HT-29 (cell line): ENCODE measurements at regions not wholly inside any gene's neighbourhood (a gene's known extent, or its start where the extent isn't known, plus 50 kb on each side); places are given as distances from the start of the nearest gene placed in this dataset.
A peak's percentile ranks its signal among the peaks of the same experiment; 100 is the strongest.
"Not testable (repeated sequence)": the region's sequence is repeated elsewhere in the genome, so short reads cannot be mapped to it uniquely, and the experiment has no call there.

Experiments
- DNase-seq: peaks from one replicate; pipeline ENCODE4 v3.0.0-alpha.2; 2015; ENCODE audit warnings: low spot score

- DNase-seq = no peak
Observed at GRCh38 chr12:89289720-89290119, 62.6 kb downstream of the DUSP6 start.

- DNase-seq = no peak
Observed at GRCh38 chr12:89288959-89289358, 63.3 kb downstream of the DUSP6 start.

- no peak for DNase-seq
Observed at GRCh38 chr12:89286501-89286900, 65.8 kb downstream of the DUSP6 start.

- DNase-seq = no peak
Observed at GRCh38 chr12:89281539-89281867, 70.8 kb downstream of the DUSP6 start.

GRCh38 chr12:89280833-89281538 lies 71.3 kb downstream of the DUSP6 start:
- DNase-seq = no peak

- no peak for DNase-seq
Observed at GRCh38 chr12:89279499-89279898, 72.8 kb downstream of the DUSP6 start.

- no peak for DNase-seq
Observed at GRCh38 chr12:89278862-89279261, 73.4 kb downstream of the DUSP6 start.

- no peak for DNase-seq
Observed at GRCh38 chr12:89278169-89278568, 74.1 kb downstream of the DUSP6 start.

- no peak for DNase-seq
Observed at GRCh38 chr12:89276860-89277259, 75.4 kb downstream of the DUSP6 start.

GRCh38 chr12:89273525-89273924 lies 78.8 kb downstream of the DUSP6 start:
- no peak for DNase-seq

GRCh38 chr12:89270548-89270947 lies 81.8 kb downstream of the DUSP6 start:
- no peak for DNase-seq

- DNase-seq = no peak
Observed at GRCh38 chr12:89269174-89269573, 83.1 kb downstream of the DUSP6 start.

- DNase-seq = no peak
Observed at GRCh38 chr12:89267404-89267803, 84.9 kb downstream of the DUSP6 start.

GRCh38 chr12:89266574-89267188 lies 85.6 kb downstream of the DUSP6 start:
- DNase-seq = not testable (repeated sequence)

GRCh38 chr12:89264837-89265236 lies 87.5 kb downstream of the DUSP6 start:
- no peak for DNase-seq

- no peak for DNase-seq
Observed at GRCh38 chr12:89263900-89264299, 88.4 kb downstream of the DUSP6 start.

GRCh38 chr12:89262855-89263552 lies 89.3 kb downstream of the DUSP6 start:
- no peak for DNase-seq

- DNase-seq = peak; percentile 17
Observed at GRCh38 chr12:89261982-89262381, 90.3 kb downstream of the DUSP6 start.

GRCh38 chr12:89260841-89261637 lies 91.3 kb downstream of the DUSP6 start:
- DNase-seq = no peak

- no peak for DNase-seq
Observed at GRCh38 chr12:89259821-89260220, 92.5 kb downstream of the DUSP6 start.

GRCh38 chr12:89258240-89258969 lies 93.9 kb downstream of the DUSP6 start:
- no peak for DNase-seq

- DNase-seq = no peak
Observed at GRCh38 chr12:89257340-89257739, 95.0 kb downstream of the DUSP6 start.
